ENCODE measurements at regions not wholly inside any gene's neighbourhood (a gene's known extent, or its start where the extent isn't known, plus 50 kb on each side); places are given as distances from the start of the nearest gene placed in this dataset.

GRCh38 chr4:3709846-3710441 is 56.2 kb upstream of the ADRA2C start:
- H3K4me3 ChIP-seq (ENCODE audit: low read depth, low read length): no peak overlapping the region
- H3K4me1 ChIP-seq (ENCODE audit: control insufficient read depth, insufficient read depth, low read length): peaks cover 3% of the 10 kb centered on the region; the same call in 1 of the 2 replicates
- H3K9ac ChIP-seq (ENCODE audit: low read length): no peak overlapping the region
- no peaks in the 10 kb centered on the region for H3K9me3 ChIP-seq (ENCODE audit: control insufficient read depth, insufficient read depth, low read depth, low read length)
- H3K27me3 ChIP-seq (ENCODE audit: control insufficient read depth, insufficient read depth, low read length): peaks cover 1% of the 10 kb centered on the region; the same call in 1 of the 2 replicates
- H3K36me3 ChIP-seq (ENCODE audit: control insufficient read depth, insufficient read depth, low read length): no peaks in the 10 kb centered on the region
- no peak overlapping the region for H3K27ac ChIP-seq (ENCODE audit: low read depth, low read length)

GRCh38 chr4:3709061-3709845 is 56.9 kb upstream of the ADRA2C start:
- H3K9ac ChIP-seq (ENCODE audit: low read length): no peak overlapping the region
- H3K27me3 ChIP-seq (ENCODE audit: control insufficient read depth, insufficient read depth, low read length): peaks cover 8% of the 10 kb centered on the region; the same call in 1 of the 2 replicates
- peaks cover 3% of the 10 kb centered on the region; the same call in 1 of the 2 replicates for H3K4me1 ChIP-seq (ENCODE audit: control insufficient read depth, insufficient read depth, low read length)
- no peak overlapping the region for H3K4me3 ChIP-seq (ENCODE audit: low read depth, low read length)
- H3K9me3 ChIP-seq (ENCODE audit: control insufficient read depth, insufficient read depth, low read depth, low read length): no peaks in the 10 kb centered on the region
- H3K36me3 ChIP-seq (ENCODE audit: control insufficient read depth, insufficient read depth, low read length): no peaks in the 10 kb centered on the region
- H3K27ac ChIP-seq (ENCODE audit: low read depth, low read length): no peak overlapping the region

- Histone ChIP-seq H3K36me3 (ENCODE audit: control insufficient read depth, insufficient read depth, low read length) (no peaks in the 10 kb centered on the region), H3K4me1 (ENCODE audit: control insufficient read depth, insufficient read depth, low read length) (peaks cover 9% of the 10 kb centered on the region; the same call in 1 of the 2 replicates), H3K9me3 (ENCODE audit: control insufficient read depth, insufficient read depth, low read depth, low read length) (no peaks in the 10 kb centered on the region), H3K4me3 (ENCODE audit: low read depth, low read length) (no peak overlapping the region), H3K9ac (ENCODE audit: low read length) (no peak overlapping the region), H3K27me3 (ENCODE audit: control insufficient read depth, insufficient read depth, low read length) (peaks cover 14% of the 10 kb centered on the region; the same call in 1 of the 2 replicates), H3K27ac (ENCODE audit: low read depth, low read length) (no peak overlapping the region)
These were observed 57.6 kb upstream of the ADRA2C start for GRCh38 chr4:3708611-3709010.

GRCh38 chr4:3708103-3708510 is 58.1 kb upstream of the ADRA2C start:
- peaks cover 12% of the 10 kb centered on the region; the same call in 1 of the 2 replicates for H3K4me1 ChIP-seq (ENCODE audit: control insufficient read depth, insufficient read depth, low read length)
- H3K9ac ChIP-seq (ENCODE audit: low read length): no peak overlapping the region
- peaks cover 18% of the 10 kb centered on the region; the same call in 1 of the 2 replicates for H3K27me3 ChIP-seq (ENCODE audit: control insufficient read depth, insufficient read depth, low read length)
- H3K4me3 ChIP-seq (ENCODE audit: low read depth, low read length): no peak overlapping the region
- no peak overlapping the region for H3K27ac ChIP-seq (ENCODE audit: low read depth, low read length)
- no peaks in the 10 kb centered on the region for H3K9me3 ChIP-seq (ENCODE audit: control insufficient read depth, insufficient read depth, low read depth, low read length)
- H3K36me3 ChIP-seq (ENCODE audit: control insufficient read depth, insufficient read depth, low read length): no peaks in the 10 kb centered on the region

GRCh38 chr4:3707423-3708102 is 58.6 kb upstream of the ADRA2C start:
- Histone ChIP-seq H3K9me3 (ENCODE audit: control insufficient read depth, insufficient read depth, low read depth, low read length) (no peaks in the 10 kb centered on the region), H3K36me3 (ENCODE audit: control insufficient read depth, insufficient read depth, low read length) (no peaks in the 10 kb centered on the region), H3K4me3 (ENCODE audit: low read depth, low read length) (no peak overlapping the region), H3K9ac (ENCODE audit: low read length) (no peak overlapping the region), H3K27me3 (ENCODE audit: control insufficient read depth, insufficient read depth, low read length) (peaks cover 18% of the 10 kb centered on the region; the same call in 1 of the 2 replicates), H3K4me1 (ENCODE audit: control insufficient read depth, insufficient read depth, low read length) (peaks cover 12% of the 10 kb centered on the region; the same call in 1 of the 2 replicates), H3K27ac (ENCODE audit: low read depth, low read length) (no peak overlapping the region)

GRCh38 chr4:3706565-3707422 is 59.4 kb upstream of the ADRA2C start:
- H3K4me3 ChIP-seq (ENCODE audit: low read depth, low read length): no peak overlapping the region
- peaks cover 18% of the 10 kb centered on the region; the same call in 1 of the 2 replicates for H3K27me3 ChIP-seq (ENCODE audit: control insufficient read depth, insufficient read depth, low read length)
- no peaks in the 10 kb centered on the region for H3K9me3 ChIP-seq (ENCODE audit: control insufficient read depth, insufficient read depth, low read depth, low read length)
- H3K27ac ChIP-seq (ENCODE audit: low read depth, low read length): no peak overlapping the region
- peaks cover 15% of the 10 kb centered on the region; the same call in 1 of the 2 replicates for H3K4me1 ChIP-seq (ENCODE audit: control insufficient read depth, insufficient read depth, low read length)
- no peak overlapping the region for H3K9ac ChIP-seq (ENCODE audit: low read length)
- H3K36me3 ChIP-seq (ENCODE audit: control insufficient read depth, insufficient read depth, low read length): no peaks in the 10 kb centered on the region

- Histone ChIP-seq H3K27me3 (ENCODE audit: control insufficient read depth, insufficient read depth, low read length) (peaks cover 18% of the 10 kb centered on the region; the same call in 1 of the 2 replicates), H3K27ac (ENCODE audit: low read depth, low read length) (no peak overlapping the region), H3K9ac (ENCODE audit: low read length) (no peak overlapping the region), H3K9me3 (ENCODE audit: control insufficient read depth, insufficient read depth, low read depth, low read length) (no peaks in the 10 kb centered on the region), H3K36me3 (ENCODE audit: control insufficient read depth, insufficient read depth, low read length) (no peaks in the 10 kb centered on the region), H3K4me3 (ENCODE audit: low read depth, low read length) (no peak overlapping the region), H3K4me1 (ENCODE audit: control insufficient read depth, insufficient read depth, low read length) (peaks cover 15% of the 10 kb centered on the region; the same call in 1 of the 2 replicates)
These were observed 60.1 kb upstream of the ADRA2C start for GRCh38 chr4:3706111-3706511.

- no peak overlapping the region for H3K9ac ChIP-seq (ENCODE audit: low read length)
- H3K4me3 ChIP-seq (ENCODE audit: low read depth, low read length): no peak overlapping the region
- H3K9me3 ChIP-seq (ENCODE audit: control insufficient read depth, insufficient read depth, low read depth, low read length): no peaks in the 10 kb centered on the region
- peaks cover 15% of the 10 kb centered on the region; the same call in 1 of the 2 replicates for H3K4me1 ChIP-seq (ENCODE audit: control insufficient read depth, insufficient read depth, low read length)
- H3K36me3 ChIP-seq (ENCODE audit: control insufficient read depth, insufficient read depth, low read length): no peaks in the 10 kb centered on the region
- peaks cover 18% of the 10 kb centered on the region; the same call in 1 of the 2 replicates for H3K27me3 ChIP-seq (ENCODE audit: control insufficient read depth, insufficient read depth, low read length)
- no peak overlapping the region for H3K27ac ChIP-seq (ENCODE audit: low read depth, low read length)
These were observed 60.8 kb upstream of the ADRA2C start for GRCh38 chr4:3705236-3705987.

- H3K4me3 ChIP-seq (ENCODE audit: low read depth, low read length): no peak overlapping the region
- H3K9me3 ChIP-seq (ENCODE audit: control insufficient read depth, insufficient read depth, low read depth, low read length): no peaks in the 10 kb centered on the region
- H3K36me3 ChIP-seq (ENCODE audit: control insufficient read depth, insufficient read depth, low read length): no peaks in the 10 kb centered on the region
- peaks cover 18% of the 10 kb centered on the region; the same call in 1 of the 2 replicates for H3K27me3 ChIP-seq (ENCODE audit: control insufficient read depth, insufficient read depth, low read length)
- no peak overlapping the region for H3K27ac ChIP-seq (ENCODE audit: low read depth, low read length)
- H3K9ac ChIP-seq (ENCODE audit: low read length): no peak overlapping the region
- peaks cover 15% of the 10 kb centered on the region; the same call in 1 of the 2 replicates for H3K4me1 ChIP-seq (ENCODE audit: control insufficient read depth, insufficient read depth, low read length)
These were observed 61.5 kb upstream of the ADRA2C start for GRCh38 chr4:3704669-3705068.

Measured in HUES6 (cell line).